Progenitor cell of endocrine pancreas (in vitro differentiated cells): ENCODE measurements at regions not wholly inside any gene's neighbourhood (a gene's known extent, or its start where the extent isn't known, plus 50 kb on each side); places are given as distances from the start of the nearest gene placed in this dataset.

Experiments
- DNase-seq: peaks from one replicate; pipeline ENCODE4 v3.0.0; 2021; ENCODE audit warnings: low spot score; ENCODE audit not compliant: unreplicated experiment
- H3K27ac Mint-ChIP-seq: 2 replicates; pipeline ENCODE4 v1.8.0; 2021; ENCODE audit warnings: mild to moderate bottlenecking, moderate library complexity, mixed read lengths
- H3K27me3 Mint-ChIP-seq: 2 replicates; pipeline ENCODE4 v1.8.0; 2021; ENCODE audit warnings: mixed read lengths
- H3K36me3 Mint-ChIP-seq: 2 replicates; pipeline ENCODE4 v1.8.0; 2022; ENCODE audit warnings: mixed read lengths; ENCODE audit not compliant: insufficient read depth
- H3K4me1 Mint-ChIP-seq: 2 replicates; pipeline ENCODE4 v1.8.0; 2021; ENCODE audit warnings: low read depth, mixed read lengths
- H3K4me3 Mint-ChIP-seq: 2 replicates; pipeline ENCODE4 v1.8.0; 2021; ENCODE audit warnings: low read depth, mild to moderate bottlenecking, moderate library complexity, mixed read lengths
- H3K9me3 Mint-ChIP-seq: 2 replicates; pipeline ENCODE4 v1.8.0; 2021; ENCODE audit warnings: low read depth, mixed read lengths
- TF ChIP-seq, protein P1 (sequence below): fragments of 200-600 bp; sonication (generic); IDR thresholded peaks from one replicate; pipeline ENCODE4 v1.5.0; 2021; ENCODE audit warnings: antibody characterized with exemption, mild to moderate bottlenecking; ENCODE audit not compliant: unreplicated experiment

DNA sequence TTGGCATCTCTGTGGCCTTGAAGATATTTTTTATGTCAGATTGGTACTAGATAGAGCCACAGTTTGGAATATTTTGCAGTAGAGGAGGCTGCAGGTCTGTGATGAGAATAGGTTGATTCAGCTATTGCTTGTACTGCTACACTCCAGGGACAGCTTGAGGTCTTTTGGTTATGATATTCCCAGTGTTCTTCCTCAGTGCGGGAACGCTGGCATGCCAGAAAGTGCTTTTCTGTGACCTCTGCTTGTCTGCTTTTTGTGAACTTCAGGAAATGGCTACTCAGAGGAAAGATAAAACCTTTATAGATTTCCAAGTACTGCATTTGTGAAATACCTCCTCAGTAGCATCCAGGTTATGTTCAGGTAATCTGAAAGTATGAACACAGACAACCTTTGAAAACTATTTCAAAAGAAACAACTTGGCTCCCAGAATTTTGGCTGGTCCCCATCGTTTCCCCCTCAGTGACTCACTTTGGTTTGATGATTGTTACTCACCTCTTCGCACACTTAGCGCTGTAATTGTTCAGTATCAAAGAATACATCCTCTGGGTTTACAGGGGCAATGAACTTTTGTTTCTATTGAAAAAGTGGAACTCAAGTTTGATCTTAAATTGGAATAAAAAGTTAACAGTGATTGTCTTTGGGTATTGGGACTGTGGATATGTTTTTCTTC lies 191.4 kb downstream of the HIPK3 start:
- Mint-ChIP-seq H3K27ac (no peak overlapping the region), H3K9me3 (no peaks in the 10 kb centered on the region), H3K4me3 (no peak overlapping the region), H3K36me3 (no peaks in the 10 kb centered on the region), H3K27me3 (peaks cover 21% of the 10 kb centered on the region), H3K4me1 (peaks cover 30% of the 10 kb centered on the region)
- TF ChIP-seq, protein P1, sequence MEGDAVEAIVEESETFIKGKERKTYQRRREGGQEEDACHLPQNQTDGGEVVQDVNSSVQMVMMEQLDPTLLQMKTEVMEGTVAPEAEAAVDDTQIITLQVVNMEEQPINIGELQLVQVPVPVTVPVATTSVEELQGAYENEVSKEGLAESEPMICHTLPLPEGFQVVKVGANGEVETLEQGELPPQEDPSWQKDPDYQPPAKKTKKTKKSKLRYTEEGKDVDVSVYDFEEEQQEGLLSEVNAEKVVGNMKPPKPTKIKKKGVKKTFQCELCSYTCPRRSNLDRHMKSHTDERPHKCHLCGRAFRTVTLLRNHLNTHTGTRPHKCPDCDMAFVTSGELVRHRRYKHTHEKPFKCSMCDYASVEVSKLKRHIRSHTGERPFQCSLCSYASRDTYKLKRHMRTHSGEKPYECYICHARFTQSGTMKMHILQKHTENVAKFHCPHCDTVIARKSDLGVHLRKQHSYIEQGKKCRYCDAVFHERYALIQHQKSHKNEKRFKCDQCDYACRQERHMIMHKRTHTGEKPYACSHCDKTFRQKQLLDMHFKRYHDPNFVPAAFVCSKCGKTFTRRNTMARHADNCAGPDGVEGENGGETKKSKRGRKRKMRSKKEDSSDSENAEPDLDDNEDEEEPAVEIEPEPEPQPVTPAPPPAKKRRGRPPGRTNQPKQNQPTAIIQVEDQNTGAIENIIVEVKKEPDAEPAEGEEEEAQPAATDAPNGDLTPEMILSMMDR = no peak
- no peak for DNase-seq

DNA sequence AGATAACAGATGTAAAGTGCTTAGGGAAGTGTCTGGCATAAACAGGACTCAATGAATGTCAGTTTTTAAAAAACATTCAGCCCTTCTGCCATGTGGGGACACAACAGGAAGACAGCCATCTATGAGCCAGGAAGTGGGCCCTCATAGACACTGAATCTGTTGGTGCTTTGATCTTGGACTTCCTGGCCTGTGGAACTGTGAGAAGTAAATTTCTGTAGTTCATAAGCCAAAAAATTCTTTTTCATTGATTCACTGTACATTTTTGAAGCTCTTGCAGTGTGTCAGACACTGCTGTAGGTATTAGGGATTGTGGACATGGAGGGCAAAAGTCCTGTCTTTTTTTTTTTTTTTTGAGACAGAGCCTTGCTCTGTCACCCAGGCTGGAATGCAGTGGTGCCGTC lies 188.6 kb downstream of the HIPK3 start:
- no peak for DNase-seq
- peaks cover 4% of the 10 kb centered on the region for H3K9me3 Mint-ChIP-seq
- H3K27ac Mint-ChIP-seq = no peak overlapping the region
- peaks cover 14% of the 10 kb centered on the region for H3K27me3 Mint-ChIP-seq
- peaks cover 1% of the 10 kb centered on the region for H3K36me3 Mint-ChIP-seq
- H3K4me1 Mint-ChIP-seq = peaks cover 17% of the 10 kb centered on the region
- no peak overlapping the region for H3K4me3 Mint-ChIP-seq
- TF ChIP-seq, protein P1 = no peak

DNA sequence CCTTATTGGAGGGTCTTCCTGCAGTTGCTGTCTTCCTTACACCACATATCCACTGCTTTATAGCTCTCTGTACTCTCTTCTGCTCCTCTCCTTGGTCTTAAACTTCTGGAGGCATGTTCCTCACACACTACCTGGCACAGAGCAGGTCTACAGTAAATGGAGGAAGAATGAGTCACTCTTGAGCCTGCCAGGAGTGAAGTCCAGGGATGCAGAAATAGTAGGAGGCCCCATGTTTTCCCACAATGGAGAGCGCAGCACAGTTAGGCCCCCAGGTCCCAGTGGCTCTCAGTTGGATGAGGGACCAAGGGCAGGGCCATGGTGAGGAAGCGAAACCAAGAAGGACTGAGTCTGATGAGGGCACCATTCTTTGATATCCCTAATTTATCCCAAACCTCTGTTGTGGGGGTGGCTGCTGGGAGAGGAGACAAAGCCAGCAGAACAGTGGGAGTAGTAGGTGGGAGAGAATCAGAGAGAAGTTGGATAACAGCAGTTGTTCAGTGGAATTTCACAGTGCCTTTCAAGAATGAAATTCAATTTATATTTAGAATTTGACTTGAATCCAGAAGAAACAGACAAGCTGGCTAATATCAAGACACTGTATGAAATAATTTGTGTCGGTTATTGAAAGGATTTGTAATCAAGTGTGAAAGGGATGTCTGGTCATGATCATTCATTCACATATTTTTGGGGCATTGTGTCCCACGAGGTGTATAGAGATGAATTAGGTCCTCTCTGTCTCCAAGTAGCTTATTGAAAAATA lies 187.8 kb downstream of the HIPK3 start:
- no peak overlapping the region for H3K4me3 Mint-ChIP-seq
- H3K36me3 Mint-ChIP-seq = peaks cover 1% of the 10 kb centered on the region
- H3K27ac Mint-ChIP-seq = no peak overlapping the region
- H3K9me3 Mint-ChIP-seq = peaks cover 4% of the 10 kb centered on the region
- H3K4me1 Mint-ChIP-seq = peaks cover 12% of the 10 kb centered on the region
- H3K27me3 Mint-ChIP-seq = peaks cover 14% of the 10 kb centered on the region
- no peak for DNase-seq
- TF ChIP-seq, protein P1 = no peak

DNA sequence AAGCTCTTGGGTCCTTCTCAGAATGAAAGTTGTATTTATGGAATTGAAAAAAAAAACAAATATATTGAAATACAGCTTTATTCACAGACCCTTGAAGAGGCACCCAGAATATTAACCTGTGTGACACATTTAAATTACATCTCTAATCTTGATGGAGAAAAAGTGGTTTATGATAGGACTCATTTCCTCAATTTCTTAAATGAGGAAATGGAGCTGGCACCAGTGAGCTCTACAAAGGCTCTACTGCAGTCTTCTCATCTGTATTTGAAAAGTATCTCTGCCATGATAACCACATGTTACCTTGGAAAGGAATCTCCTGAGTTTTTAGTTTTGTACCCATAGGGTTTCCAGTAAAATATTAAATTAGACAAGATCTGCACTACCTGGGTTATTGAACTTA lies 186.5 kb downstream of the HIPK3 start:
- H3K4me3 Mint-ChIP-seq = no peak overlapping the region
- DNase-seq = no peak
- TF ChIP-seq, protein P1 = no peak
- H3K4me1 Mint-ChIP-seq = no peaks in the 10 kb centered on the region
- peaks cover 14% of the 10 kb centered on the region for H3K27me3 Mint-ChIP-seq
- peaks cover 1% of the 10 kb centered on the region for H3K36me3 Mint-ChIP-seq
- no peak overlapping the region for H3K27ac Mint-ChIP-seq
- H3K9me3 Mint-ChIP-seq = peaks cover 4% of the 10 kb centered on the region

DNA sequence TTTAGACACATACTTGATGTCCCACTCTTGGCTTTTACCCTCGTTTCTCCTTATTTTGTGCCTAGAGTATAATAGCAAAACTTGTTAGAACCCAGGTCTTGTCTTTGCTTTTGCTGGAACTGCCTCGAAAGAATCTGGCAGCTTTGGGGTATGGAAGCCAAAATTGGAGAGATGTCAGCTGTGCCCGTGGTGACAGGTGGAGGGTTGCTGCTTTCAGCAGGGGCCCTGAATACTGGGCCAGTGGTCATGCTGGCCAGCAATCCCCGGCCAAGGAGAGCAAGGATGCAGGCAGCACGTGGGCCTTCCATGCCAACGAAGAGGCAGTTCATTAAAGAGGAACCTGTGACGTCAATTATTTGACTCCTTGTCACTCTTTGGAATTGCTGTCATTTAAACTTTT lies 181.1 kb downstream of the HIPK3 start:
- Mint-ChIP-seq H3K9me3 (peaks cover 11% of the 10 kb centered on the region), H3K4me3 (no peak overlapping the region), H3K27ac (no peak overlapping the region), H3K27me3 (no peaks in the 10 kb centered on the region), H3K36me3 (peaks cover 5% of the 10 kb centered on the region), H3K4me1 (no peaks in the 10 kb centered on the region)
- DNase-seq = no peak
- TF ChIP-seq, protein P1 = no peak
